ENCODE measurements at regions not wholly inside any gene's neighbourhood (a gene's known extent, or its start where the extent isn't known, plus 50 kb on each side); places are given as distances from the start of the nearest gene placed in this dataset.

- TF ChIP-seq, protein P1, sequence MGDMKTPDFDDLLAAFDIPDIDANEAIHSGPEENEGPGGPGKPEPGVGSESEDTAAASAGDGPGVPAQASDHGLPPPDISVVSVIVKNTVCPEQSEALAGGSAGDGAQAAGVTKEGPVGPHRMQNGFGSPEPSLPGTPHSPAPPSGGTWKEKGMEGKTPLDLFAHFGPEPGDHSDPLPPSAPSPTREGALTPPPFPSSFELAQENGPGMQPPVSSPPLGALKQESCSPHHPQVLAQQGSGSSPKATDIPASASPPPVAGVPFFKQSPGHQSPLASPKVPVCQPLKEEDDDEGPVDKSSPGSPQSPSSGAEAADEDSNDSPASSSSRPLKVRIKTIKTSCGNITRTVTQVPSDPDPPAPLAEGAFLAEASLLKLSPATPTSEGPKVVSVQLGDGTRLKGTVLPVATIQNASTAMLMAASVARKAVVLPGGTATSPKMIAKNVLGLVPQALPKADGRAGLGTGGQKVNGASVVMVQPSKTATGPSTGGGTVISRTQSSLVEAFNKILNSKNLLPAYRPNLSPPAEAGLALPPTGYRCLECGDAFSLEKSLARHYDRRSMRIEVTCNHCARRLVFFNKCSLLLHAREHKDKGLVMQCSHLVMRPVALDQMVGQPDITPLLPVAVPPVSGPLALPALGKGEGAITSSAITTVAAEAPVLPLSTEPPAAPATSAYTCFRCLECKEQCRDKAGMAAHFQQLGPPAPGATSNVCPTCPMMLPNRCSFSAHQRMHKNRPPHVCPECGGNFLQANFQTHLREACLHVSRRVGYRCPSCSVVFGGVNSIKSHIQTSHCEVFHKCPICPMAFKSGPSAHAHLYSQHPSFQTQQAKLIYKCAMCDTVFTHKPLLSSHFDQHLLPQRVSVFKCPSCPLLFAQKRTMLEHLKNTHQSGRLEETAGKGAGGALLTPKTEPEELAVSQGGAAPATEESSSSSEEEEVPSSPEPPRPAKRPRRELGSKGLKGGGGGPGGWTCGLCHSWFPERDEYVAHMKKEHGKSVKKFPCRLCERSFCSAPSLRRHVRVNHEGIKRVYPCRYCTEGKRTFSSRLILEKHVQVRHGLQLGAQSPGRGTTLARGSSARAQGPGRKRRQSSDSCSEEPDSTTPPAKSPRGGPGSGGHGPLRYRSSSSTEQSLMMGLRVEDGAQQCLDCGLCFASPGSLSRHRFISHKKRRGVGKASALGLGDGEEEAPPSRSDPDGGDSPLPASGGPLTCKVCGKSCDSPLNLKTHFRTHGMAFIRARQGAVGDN (IDR thresholded peaks at IDR 0.05): no peak
- TF ChIP-seq MYC (IDR thresholded peaks at IDR 0.05; ENCODE audit: insufficient read depth, insufficient read length, insufficient replicate concordance, low read length, severe bottlenecking) (no peak), CBX5 (IDR thresholded peaks at IDR 0.05; ENCODE audit: low read depth) (no peak), RBBP5 (conservative IDR thresholded peaks at IDR 0.05) (no peak), TAF1 (IDR thresholded peaks at IDR 0.05; ENCODE audit: borderline replicate concordance, low read depth, low read length) (no peak), RAD21 (IDR thresholded peaks at IDR 0.05; ENCODE audit: insufficient read depth, low read depth, low read length) (no peak)
- TF ChIP-seq, protein P2, sequence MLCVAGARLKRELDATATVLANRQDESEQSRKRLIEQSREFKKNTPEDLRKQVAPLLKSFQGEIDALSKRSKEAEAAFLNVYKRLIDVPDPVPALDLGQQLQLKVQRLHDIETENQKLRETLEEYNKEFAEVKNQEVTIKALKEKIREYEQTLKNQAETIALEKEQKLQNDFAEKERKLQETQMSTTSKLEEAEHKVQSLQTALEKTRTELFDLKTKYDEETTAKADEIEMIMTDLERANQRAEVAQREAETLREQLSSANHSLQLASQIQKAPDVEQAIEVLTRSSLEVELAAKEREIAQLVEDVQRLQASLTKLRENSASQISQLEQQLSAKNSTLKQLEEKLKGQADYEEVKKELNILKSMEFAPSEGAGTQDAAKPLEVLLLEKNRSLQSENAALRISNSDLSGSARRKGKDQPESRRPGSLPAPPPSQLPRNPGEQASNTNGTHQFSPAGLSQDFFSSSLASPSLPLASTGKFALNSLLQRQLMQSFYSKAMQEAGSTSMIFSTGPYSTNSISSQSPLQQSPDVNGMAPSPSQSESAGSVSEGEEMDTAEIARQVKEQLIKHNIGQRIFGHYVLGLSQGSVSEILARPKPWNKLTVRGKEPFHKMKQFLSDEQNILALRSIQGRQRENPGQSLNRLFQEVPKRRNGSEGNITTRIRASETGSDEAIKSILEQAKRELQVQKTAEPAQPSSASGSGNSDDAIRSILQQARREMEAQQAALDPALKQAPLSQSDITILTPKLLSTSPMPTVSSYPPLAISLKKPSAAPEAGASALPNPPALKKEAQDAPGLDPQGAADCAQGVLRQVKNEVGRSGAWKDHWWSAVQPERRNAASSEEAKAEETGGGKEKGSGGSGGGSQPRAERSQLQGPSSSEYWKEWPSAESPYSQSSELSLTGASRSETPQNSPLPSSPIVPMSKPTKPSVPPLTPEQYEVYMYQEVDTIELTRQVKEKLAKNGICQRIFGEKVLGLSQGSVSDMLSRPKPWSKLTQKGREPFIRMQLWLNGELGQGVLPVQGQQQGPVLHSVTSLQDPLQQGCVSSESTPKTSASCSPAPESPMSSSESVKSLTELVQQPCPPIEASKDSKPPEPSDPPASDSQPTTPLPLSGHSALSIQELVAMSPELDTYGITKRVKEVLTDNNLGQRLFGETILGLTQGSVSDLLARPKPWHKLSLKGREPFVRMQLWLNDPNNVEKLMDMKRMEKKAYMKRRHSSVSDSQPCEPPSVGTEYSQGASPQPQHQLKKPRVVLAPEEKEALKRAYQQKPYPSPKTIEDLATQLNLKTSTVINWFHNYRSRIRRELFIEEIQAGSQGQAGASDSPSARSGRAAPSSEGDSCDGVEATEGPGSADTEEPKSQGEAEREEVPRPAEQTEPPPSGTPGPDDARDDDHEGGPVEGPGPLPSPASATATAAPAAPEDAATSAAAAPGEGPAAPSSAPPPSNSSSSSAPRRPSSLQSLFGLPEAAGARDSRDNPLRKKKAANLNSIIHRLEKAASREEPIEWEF (IDR thresholded peaks at IDR 0.05; ENCODE audit: insufficient replicate concordance, low read depth, low read length): no peak
- TF ChIP-seq, protein P3, sequence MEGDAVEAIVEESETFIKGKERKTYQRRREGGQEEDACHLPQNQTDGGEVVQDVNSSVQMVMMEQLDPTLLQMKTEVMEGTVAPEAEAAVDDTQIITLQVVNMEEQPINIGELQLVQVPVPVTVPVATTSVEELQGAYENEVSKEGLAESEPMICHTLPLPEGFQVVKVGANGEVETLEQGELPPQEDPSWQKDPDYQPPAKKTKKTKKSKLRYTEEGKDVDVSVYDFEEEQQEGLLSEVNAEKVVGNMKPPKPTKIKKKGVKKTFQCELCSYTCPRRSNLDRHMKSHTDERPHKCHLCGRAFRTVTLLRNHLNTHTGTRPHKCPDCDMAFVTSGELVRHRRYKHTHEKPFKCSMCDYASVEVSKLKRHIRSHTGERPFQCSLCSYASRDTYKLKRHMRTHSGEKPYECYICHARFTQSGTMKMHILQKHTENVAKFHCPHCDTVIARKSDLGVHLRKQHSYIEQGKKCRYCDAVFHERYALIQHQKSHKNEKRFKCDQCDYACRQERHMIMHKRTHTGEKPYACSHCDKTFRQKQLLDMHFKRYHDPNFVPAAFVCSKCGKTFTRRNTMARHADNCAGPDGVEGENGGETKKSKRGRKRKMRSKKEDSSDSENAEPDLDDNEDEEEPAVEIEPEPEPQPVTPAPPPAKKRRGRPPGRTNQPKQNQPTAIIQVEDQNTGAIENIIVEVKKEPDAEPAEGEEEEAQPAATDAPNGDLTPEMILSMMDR (IDR thresholded peaks at IDR 0.05 in 2 of 3, conservative IDR thresholded peaks at IDR 0.05 in 1 of 3; ENCODE audit: control insufficient read depth in 2 of 3, extremely low read depth in 1 of 3, insufficient read depth in 1 of 3, low read depth in 3 of 3, low read length in 3 of 3): no peak
- TF ChIP-seq, protein P4, sequence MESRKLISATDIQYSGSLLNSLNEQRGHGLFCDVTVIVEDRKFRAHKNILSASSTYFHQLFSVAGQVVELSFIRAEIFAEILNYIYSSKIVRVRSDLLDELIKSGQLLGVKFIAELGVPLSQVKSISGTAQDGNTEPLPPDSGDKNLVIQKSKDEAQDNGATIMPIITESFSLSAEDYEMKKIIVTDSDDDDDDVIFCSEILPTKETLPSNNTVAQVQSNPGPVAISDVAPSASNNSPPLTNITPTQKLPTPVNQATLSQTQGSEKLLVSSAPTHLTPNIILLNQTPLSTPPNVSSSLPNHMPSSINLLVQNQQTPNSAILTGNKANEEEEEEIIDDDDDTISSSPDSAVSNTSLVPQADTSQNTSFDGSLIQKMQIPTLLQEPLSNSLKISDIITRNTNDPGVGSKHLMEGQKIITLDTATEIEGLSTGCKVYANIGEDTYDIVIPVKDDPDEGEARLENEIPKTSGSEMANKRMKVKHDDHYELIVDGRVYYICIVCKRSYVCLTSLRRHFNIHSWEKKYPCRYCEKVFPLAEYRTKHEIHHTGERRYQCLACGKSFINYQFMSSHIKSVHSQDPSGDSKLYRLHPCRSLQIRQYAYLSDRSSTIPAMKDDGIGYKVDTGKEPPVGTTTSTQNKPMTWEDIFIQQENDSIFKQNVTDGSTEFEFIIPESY (IDR thresholded peaks at IDR 0.05): no peak
- TF ChIP-seq, protein P5, sequence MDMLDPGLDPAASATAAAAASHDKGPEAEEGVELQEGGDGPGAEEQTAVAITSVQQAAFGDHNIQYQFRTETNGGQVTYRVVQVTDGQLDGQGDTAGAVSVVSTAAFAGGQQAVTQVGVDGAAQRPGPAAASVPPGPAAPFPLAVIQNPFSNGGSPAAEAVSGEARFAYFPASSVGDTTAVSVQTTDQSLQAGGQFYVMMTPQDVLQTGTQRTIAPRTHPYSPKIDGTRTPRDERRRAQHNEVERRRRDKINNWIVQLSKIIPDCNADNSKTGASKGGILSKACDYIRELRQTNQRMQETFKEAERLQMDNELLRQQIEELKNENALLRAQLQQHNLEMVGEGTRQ (IDR thresholded peaks at IDR 0.05; ENCODE audit: borderline replicate concordance, low read depth, low read length): no peak
Observed at GRCh38 chr16:25317732-25318316, 60.2 kb upstream of the ZKSCAN2 start.

Data from GM12878 (cell line).